ENCODE measurements at regions not wholly inside any gene's neighbourhood (a gene's known extent, or its start where the extent isn't known, plus 50 kb on each side); places are given as distances from the start of the nearest gene placed in this dataset.

- DNase-seq (ENCODE audit: low read depth), result no peak
Observed at GRCh38 chr10:3428826-3429225, 256.2 kb upstream of the PITRM1 start.

GRCh38 chr10:3427950-3428354 is 255.4 kb upstream of the PITRM1 start:
- DNase-seq (ENCODE audit: low read depth), result no peak

GRCh38 chr10:3427347-3427746 is 254.8 kb upstream of the PITRM1 start:
- DNase-seq (ENCODE audit: low read depth), result no peak

- peak; percentile 63 for DNase-seq (ENCODE audit: low read depth)
Observed at GRCh38 chr10:3426190-3426845, 253.7 kb upstream of the PITRM1 start.

- DNase-seq (ENCODE audit: low read depth), result no peak
Observed at GRCh38 chr10:3425716-3426115, 253.1 kb upstream of the PITRM1 start.

GRCh38 chr10:3425261-3425660 is 252.7 kb upstream of the PITRM1 start:
- DNase-seq (ENCODE audit: low read depth), result no peak

- DNase-seq (ENCODE audit: low read depth), result peak; percentile 93
Observed at GRCh38 chr10:3424111-3424851, 251.7 kb upstream of the PITRM1 start.

- DNase-seq (ENCODE audit: low read depth), result no peak
Observed at GRCh38 chr10:3423384-3423783, 250.8 kb upstream of the PITRM1 start.

- no peak for DNase-seq (ENCODE audit: low read depth)
Observed at GRCh38 chr10:3422282-3422681, 249.7 kb upstream of the PITRM1 start.

GRCh38 chr10:3421537-3422257 is 249.1 kb upstream of the PITRM1 start:
- no peak for DNase-seq (ENCODE audit: low read depth)

- no peak for DNase-seq (ENCODE audit: low read depth)
Observed at GRCh38 chr10:3420527-3421469, 248.2 kb upstream of the PITRM1 start.

- no peak for DNase-seq (ENCODE audit: low read depth)
Observed at GRCh38 chr10:3419719-3420495, 247.3 kb upstream of the PITRM1 start.

GRCh38 chr10:3418926-3419325 is 246.3 kb upstream of the PITRM1 start:
- DNase-seq (ENCODE audit: low read depth), result no peak

- no peak for DNase-seq (ENCODE audit: low read depth)
Observed at GRCh38 chr10:3418041-3418754, 245.6 kb upstream of the PITRM1 start.

- DNase-seq (ENCODE audit: low read depth), result no peak
Observed at GRCh38 chr10:3417096-3417495, 244.5 kb upstream of the PITRM1 start.

GRCh38 chr10:3415878-3416605 is 243.5 kb upstream of the PITRM1 start:
- DNase-seq (ENCODE audit: low read depth), result no peak

GRCh38 chr10:3415038-3415736 is 242.6 kb upstream of the PITRM1 start:
- no peak for DNase-seq (ENCODE audit: low read depth)

- no peak for DNase-seq (ENCODE audit: low read depth)
Observed at GRCh38 chr10:3414667-3415023, 242.1 kb upstream of the PITRM1 start.

Measured in Daoy (cell line).